Gastroesophageal sphincter (tissue), 4 donors: ENCODE measurements at regions not wholly inside any gene's neighbourhood (a gene's known extent, or its start where the extent isn't known, plus 50 kb on each side); places are given as distances from the start of the nearest gene placed in this dataset.

ENCODE experiments used
- ATAC-seq: fragments of 150-250 bp; one replicate; pipeline ENCODE4 v1.9.1; 2016; ENCODE audit warnings: mild to moderate bottlenecking, moderate library complexity
- H3K27ac ChIP-seq, 4 donors: fragments of 200-600 bp; sonication (generic) in 3 of 4; 1 replicate in 3 of 4; 2 replicates in 1 of 4; pipeline ENCODE4 v1.5.1; 2016 to 2019
- H3K27me3 ChIP-seq: fragments of 200-600 bp; sonication (generic); one replicate; pipeline ENCODE4 v1.5.1; 2019
- H3K36me3 ChIP-seq, 2 donors: fragments of 200-600 bp; sonication (generic); one replicate each; pipeline ENCODE4 v1.5.1; 2019; ENCODE audit warnings: control low read depth in 1 of 2
- H3K4me1 ChIP-seq, 3 donors: fragments of 200-600 bp; sonication (generic); 1 replicate in 2 of 3; 2 replicates in 1 of 3; pipeline ENCODE4 v1.5.1; 2016 to 2019; ENCODE audit warnings: control low read depth in 2 of 3
- H3K4me3 ChIP-seq, 2 donors: fragments of 200-600 bp; sonication (generic); one replicate each; pipeline ENCODE4 v1.5.1; 2019; ENCODE audit warnings: mild to moderate bottlenecking in 1 of 2, moderate library complexity in 1 of 2
- H3K9me3 ChIP-seq, 3 donors: fragments of 200-600 bp; sonication (generic); one replicate each; pipeline ENCODE4 v1.5.1; 2017 to 2019; ENCODE audit warnings: control low read depth in 2 of 3
- EP300 ChIP-seq: sonication (generic); formaldehyde crosslinking; IDR thresholded peaks from one replicate; pipeline ENCODE4 v1.6.1; 2017; ENCODE audit warnings: antibody characterized with exemption, mild to moderate bottlenecking
- POLR2A ChIP-seq, 2 donors: fragments of 450-650 bp; IDR thresholded peaks; one replicate each; pipeline ENCODE4 v1.6.1; 2017; ENCODE audit warnings: antibody characterized with exemption in 2 of 2, mild to moderate bottlenecking in 2 of 2, moderate library complexity in 1 of 2
- POLR2AphosphoS5 ChIP-seq: sonication (generic); formaldehyde crosslinking; IDR thresholded peaks from one replicate; pipeline ENCODE4 v1.6.1; 2017; ENCODE audit warnings: antibody characterized with exemption
- WGBS, 2 donors: methylation state at CpG; one replicate each; pipeline ENCODE4 v1.1.5; 2018; ENCODE audit warnings: low coverage in 1 of 2; 5-methylcytosine and 5-hydroxymethylcytosine counted together
- TF ChIP-seq, protein P1 (sequence below), 4 experiments: fragments of 200-600 bp in 2 of 4; fragments of 450-650 bp in 2 of 4; sonication (generic) in 1 of 4; IDR thresholded peaks; one replicate each; pipeline ENCODE4 v1.5.1; 2017 to 2019; ENCODE audit warnings: antibody characterized with exemption in 4 of 4, mild to moderate bottlenecking in 2 of 4, moderate library complexity in 2 of 4

GRCh38 chr15:79164043-79164442 is 73.5 kb upstream of the RASGRF1 start:
- no peaks in the 10 kb centered on the region for H3K9me3 ChIP-seq
- H3K36me3 ChIP-seq: no peaks in the 10 kb centered on the region
- H3K4me1 ChIP-seq: no peaks in the 10 kb centered on the region
- no peak for ATAC-seq
- H3K27me3 ChIP-seq: peaks cover 17% of the 10 kb centered on the region
- no peak overlapping the region for H3K4me3 ChIP-seq
- TF ChIP-seq POLR2A (IDR thresholded peaks at IDR 0.05): no peak
- TF ChIP-seq, protein P1, sequence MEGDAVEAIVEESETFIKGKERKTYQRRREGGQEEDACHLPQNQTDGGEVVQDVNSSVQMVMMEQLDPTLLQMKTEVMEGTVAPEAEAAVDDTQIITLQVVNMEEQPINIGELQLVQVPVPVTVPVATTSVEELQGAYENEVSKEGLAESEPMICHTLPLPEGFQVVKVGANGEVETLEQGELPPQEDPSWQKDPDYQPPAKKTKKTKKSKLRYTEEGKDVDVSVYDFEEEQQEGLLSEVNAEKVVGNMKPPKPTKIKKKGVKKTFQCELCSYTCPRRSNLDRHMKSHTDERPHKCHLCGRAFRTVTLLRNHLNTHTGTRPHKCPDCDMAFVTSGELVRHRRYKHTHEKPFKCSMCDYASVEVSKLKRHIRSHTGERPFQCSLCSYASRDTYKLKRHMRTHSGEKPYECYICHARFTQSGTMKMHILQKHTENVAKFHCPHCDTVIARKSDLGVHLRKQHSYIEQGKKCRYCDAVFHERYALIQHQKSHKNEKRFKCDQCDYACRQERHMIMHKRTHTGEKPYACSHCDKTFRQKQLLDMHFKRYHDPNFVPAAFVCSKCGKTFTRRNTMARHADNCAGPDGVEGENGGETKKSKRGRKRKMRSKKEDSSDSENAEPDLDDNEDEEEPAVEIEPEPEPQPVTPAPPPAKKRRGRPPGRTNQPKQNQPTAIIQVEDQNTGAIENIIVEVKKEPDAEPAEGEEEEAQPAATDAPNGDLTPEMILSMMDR (IDR thresholded peaks at IDR 0.05): no peak
- TF ChIP-seq EP300: no peak
- no peak for TF ChIP-seq POLR2AphosphoS5
- WGBS, 2 donors: 89 to 93% methylated on average over 3 of the region's 4 CpGs
- H3K27ac ChIP-seq: no peak overlapping the region

DNA sequence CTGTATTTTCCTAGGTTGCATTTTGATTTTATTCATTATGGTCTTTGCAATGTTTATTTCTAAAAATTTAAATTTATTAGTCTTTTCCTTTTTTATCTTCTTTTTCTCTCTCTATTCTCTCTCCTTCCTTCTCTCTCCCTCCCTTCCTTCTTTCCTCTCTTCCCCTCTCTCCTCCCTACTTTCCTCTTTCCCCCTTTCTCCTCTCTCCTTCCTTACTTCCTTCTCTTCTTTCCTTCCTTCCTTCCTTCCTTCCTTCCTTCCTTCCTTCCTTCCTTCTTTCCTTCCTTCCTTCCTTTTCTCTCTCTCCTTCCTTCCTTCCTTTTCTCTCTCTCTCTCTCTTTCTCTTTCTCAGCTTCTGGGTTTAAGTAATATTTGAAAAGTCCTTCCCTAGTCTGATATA is 72.8 kb upstream of the RASGRF1 start:
- peaks cover 12% of the 10 kb centered on the region for H3K27me3 ChIP-seq
- H3K9me3 ChIP-seq: no peaks in the 10 kb centered on the region
- no peaks in the 10 kb centered on the region for H3K36me3 ChIP-seq
- ATAC-seq: no peak
- no peak overlapping the region for H3K27ac ChIP-seq
- H3K4me1 ChIP-seq: no peaks in the 10 kb centered on the region
- TF ChIP-seq EP300: no peak
- TF ChIP-seq, protein P1 (IDR thresholded peaks at IDR 0.05): no peak
- TF ChIP-seq POLR2AphosphoS5: no peak
- TF ChIP-seq POLR2A (IDR thresholded peaks at IDR 0.05): no peak
- no peak overlapping the region for H3K4me3 ChIP-seq

GRCh38 chr15:79161837-79162508 is 71.4 kb upstream of the RASGRF1 start:
- Histone ChIP-seq H3K4me3 (no peak overlapping the region), H3K9me3 (no peaks in the 10 kb centered on the region), H3K4me1 (no peaks in the 10 kb centered on the region), H3K27ac (no peak overlapping the region), H3K36me3 (no peaks in the 10 kb centered on the region), H3K27me3 (peaks cover 10% of the 10 kb centered on the region)
- no CpG with 5 or more reads among the region's 1 CpG for WGBS, 2 donors
- no peak for ATAC-seq
- TF ChIP-seq EP300 (no peak), POLR2AphosphoS5 (no peak), POLR2A (IDR thresholded peaks at IDR 0.05) (no peak)
- TF ChIP-seq, protein P1 (IDR thresholded peaks at IDR 0.05): no peak

GRCh38 chr15:79160211-79160610 is 69.6 kb upstream of the RASGRF1 start:
- Histone ChIP-seq H3K4me1 (no peaks in the 10 kb centered on the region), H3K4me3 (no peak overlapping the region), H3K36me3 (no peaks in the 10 kb centered on the region), H3K27me3 (peaks cover 9% of the 10 kb centered on the region), H3K27ac (no peak overlapping the region), H3K9me3 (no peaks in the 10 kb centered on the region)
- 40 to 100% methylated on average over 1 to 2 of the region's 2 CpGs for WGBS, 2 donors
- TF ChIP-seq POLR2A (IDR thresholded peaks at IDR 0.05) (no peak), POLR2AphosphoS5 (no peak), EP300 (no peak)
- TF ChIP-seq, protein P1 (IDR thresholded peaks at IDR 0.05): no peak
- no peak for ATAC-seq
